Colon (tissue), 2 donors: ENCODE measurements at regions not wholly inside any gene's neighbourhood (a gene's known extent, or its start where the extent isn't known, plus 50 kb on each side); places are given as distances from the start of the nearest gene placed in this dataset.
A peak's percentile ranks its signal among the peaks of the same experiment; 100 is the strongest.
"Not testable (repeated sequence)": the region's sequence is repeated elsewhere in the genome, so short reads cannot be mapped to it uniquely, and the experiment has no call there.

Experiments
- FAIRE-seq: peaks from 2 replicates; lab custom pipeline; 2012; peaks lifted over from hg19 to GRCh38; lab: Jason Lieb, UNC
- donor health status: control.
- donor health status: control.

DNA sequence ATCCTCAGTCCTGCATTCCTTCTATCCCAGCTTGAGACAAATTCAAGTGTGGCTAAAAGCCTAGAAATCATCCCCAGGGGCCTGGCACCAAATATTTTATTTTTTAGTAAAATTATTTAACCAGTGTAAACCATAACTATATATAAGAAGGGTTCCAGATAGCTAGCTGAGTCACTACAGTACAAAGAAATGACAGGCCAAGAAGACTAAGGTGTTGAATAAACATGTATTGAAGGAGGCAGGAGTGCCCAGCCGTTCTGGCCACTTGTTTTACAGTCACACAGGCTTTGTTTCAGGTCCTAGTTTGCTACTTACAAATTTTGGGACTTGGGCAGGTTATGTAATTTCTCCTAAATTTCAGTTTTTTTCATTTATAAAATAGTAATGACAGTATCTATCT, 225.9 kb upstream of the PITX2 start:
- FAIRE-seq: no peak

DNA sequence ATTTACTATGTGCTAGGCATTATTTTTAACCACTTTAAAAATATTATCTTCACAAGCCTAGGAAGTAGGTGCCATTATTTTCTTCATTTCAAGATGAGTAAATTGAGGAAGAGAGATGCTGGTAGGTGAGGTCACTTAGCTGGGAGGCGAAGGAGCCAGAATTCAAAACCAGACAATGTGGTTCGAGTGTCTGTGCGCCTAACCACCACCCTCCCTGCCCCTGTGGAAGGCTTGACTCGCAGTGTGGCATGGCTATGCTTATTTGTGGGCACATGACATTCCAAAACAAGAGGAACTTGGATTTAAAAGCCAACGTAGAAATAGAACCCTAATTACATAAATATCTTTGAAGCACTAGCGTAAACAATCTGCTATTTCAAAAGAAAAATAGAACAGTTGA, 226.6 kb upstream of the PITX2 start:
- no peak for FAIRE-seq

- FAIRE-seq: peak; percentile 64
Measured at GRCh38 chr4:110850461-110851442, 227.9 kb upstream of the PITX2 start.

DNA sequence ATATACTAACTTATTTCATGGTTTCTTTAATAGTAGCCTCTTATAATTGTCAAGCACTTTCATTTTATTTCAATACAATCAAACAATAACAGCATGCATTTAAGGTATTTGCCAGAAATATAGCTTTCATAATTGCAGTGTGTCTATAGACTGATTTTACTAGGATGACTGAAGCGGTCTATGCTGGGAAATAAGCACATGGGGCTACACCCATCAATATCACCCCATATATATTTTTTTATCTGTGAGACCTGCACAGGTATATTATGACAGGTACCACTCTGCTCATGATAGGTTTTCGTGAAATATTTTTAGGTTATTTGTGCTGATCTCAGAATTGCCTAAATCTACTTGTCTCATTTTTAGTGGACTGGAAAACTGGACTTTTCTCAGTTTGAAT, 229.1 kb upstream of the PITX2 start:
- peak; percentile 14 for FAIRE-seq

DNA sequence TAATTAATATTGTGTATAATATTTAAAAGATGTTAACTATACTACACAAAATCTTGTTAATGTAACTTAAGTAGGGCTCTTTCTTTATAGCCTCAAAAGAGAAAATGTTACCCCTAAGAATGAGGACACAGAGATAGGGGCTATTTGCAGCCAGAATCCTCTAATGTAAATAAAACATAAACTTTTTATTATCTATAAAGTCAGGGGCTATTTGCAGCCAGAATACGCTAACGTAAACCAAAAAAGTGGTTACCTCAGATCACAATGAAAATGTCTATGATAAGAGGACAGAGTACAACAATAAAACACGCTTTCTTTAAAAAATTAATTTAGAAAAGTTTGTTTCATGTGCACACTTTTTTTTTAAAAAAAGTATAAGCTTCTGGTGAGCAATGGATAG, 229.9 kb upstream of the PITX2 start:
- no peak for FAIRE-seq

- FAIRE-seq: no peak
Measured at GRCh38 chr4:110853242-110853641, 230.4 kb upstream of the PITX2 start.

- peak; percentile 83 for FAIRE-seq
Measured at GRCh38 chr4:110854021-110854678, 231.3 kb upstream of the PITX2 start.

DNA sequence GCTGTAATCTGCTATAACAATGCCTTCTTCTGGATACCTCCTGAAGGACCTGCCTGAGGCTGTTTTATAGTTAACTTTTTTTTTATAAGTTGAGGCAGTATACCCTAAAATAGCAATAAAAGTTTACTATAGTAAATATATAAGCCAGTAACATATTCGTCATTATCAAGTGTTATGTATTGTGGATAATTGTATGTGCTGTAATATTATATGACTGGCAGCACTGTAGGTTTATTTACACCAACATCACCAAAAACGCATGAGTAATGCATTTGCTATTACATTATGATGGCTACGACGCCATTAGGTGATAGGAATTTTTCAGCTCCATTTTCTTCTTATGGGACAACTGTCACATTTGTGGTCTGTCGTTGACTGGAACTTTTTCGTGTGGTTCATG, 237.2 kb upstream of the PITX2 start:
- FAIRE-seq: no peak

- no peak for FAIRE-seq
Measured at GRCh38 chr4:110860901-110861300, 238.0 kb upstream of the PITX2 start.

DNA sequence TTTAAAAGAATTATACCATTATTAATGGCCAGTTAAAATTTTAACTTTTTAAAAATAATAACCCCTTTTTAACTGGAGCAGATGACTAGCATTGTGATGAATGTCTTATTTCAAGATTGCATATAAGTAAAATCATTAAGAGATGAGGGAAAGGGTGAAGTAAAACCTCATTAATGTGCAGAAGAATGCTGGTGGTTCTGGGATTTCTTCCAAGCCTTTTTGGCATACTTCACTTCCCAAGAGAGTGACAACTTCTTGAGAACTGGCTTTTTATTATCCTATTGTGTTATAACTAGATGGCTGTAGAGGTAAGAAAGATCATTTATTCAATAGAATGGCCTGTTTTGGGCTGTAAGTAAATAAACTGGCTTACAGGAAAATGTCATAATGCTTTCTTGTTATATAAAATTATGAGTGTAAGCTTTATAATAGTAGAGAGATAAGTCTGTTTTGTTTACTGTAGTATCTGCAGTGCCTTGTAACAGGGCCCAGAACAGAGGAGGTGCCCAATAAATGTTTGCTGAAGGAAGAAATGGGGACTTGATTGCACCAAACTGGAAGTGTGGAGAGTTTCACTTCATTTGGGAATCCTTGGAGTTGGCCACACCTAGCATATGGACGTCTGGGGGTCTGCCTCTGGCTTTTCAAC, 242.9 kb upstream of the PITX2 start:
- no peak for FAIRE-seq

DNA sequence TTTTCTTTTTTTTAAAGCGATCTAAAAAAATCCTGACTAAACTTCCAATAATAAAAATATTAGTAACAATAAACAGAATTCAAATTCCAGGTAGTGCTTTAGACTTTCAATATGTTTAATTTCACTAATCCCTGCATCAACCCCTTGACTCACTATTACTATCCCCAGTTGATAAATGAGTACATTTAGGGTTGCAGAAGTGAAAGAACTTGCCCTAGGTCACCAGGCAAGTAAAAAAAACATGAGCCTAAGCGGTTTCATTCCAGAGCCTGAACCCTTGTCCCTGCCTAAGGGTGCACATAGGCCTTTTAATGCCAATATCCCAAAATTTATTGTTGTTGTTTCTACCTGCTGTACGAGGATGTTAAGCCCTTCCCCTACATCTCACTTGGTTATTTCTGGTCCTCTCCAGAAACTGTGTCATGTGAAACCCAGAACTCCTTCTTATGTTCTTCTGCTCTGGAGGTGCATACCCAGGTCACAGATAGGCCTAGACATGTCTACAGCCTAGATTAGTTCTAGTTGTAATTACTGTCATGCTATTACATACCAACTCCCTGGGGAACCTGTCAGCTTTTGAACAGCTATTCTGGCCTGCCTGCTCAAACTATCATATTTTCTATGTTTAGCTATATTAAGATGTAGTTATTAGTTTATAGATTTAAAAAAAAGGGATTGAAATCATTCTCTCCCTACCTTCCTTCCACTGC, 244.5 kb upstream of the PITX2 start:
- no peak for FAIRE-seq

DNA sequence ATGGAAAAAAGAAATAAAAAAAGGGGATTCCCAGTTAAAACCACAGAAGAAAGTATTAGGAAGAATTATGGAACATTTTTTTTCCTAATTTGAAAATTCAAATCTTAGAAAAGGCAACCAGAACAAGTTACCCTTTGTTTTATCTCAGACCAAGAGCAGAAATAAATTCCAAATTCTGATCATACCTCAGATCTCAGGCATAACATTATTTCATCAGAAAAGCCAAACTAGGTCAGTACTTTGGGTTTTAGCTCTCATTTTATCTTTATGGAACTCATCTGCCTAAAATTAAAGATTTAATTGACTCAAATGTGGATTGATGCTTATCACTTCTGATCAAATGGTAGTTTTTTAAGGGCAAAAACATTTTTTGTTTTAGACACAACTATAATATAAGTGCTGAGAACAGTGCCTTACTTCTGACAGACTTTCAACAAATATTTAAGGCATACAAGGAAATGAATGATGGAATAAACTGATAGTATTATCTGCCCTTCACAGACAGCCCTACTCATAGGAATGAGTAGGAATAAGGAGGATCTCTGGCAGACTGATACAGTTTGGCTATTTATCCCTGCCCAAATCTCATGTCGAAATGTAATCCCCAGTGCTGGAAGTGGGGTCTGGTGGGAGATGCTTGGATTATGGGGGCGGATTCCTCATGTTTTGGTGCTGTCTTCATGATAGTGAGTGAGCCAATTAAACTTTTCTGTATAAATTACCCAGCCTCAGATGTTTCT, 245.3 kb upstream of the PITX2 start:
- FAIRE-seq: no peak

GRCh38 chr4:110869114-110869513, 246.2 kb upstream of the PITX2 start:
- FAIRE-seq: no peak

DNA sequence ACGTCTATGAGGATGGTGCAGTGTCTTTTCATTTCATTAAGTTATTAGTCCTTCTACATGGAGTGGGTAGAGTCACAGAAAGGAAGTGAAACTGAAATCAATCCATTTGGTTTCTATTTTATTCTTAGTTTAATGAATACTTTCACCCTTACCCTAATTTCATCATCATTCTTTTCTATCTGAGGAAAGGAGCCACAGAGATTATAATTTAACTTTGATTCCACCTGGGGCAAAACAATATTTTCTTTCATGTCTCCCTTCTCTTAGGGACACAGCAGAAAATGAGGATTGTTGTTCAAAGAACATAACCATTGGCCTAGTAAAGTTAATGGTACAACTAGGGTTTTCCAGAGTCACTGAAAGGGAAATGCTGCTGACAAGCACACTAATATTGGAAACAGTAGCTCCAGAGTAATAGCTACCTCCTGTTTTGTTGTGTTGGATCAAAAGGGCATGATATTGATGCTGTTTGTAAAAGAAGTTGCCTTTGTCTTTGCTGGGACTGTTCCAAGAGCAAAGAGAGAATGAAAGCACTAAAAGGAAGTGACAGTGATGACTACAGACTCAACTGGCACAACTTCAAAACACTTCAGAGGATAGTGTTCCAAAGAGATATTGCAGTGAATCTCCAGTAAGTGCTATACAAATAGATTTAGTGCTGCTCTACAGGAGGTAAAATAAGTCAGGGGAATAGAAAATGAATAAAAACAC, 247.1 kb upstream of the PITX2 start:
- no peak for FAIRE-seq

GRCh38 chr4:110876214-110876613, 253.3 kb upstream of the PITX2 start:
- FAIRE-seq: not testable (repeated sequence)

- FAIRE-seq: no peak
Measured at GRCh38 chr4:110876866-110877265, 254.0 kb upstream of the PITX2 start.

DNA sequence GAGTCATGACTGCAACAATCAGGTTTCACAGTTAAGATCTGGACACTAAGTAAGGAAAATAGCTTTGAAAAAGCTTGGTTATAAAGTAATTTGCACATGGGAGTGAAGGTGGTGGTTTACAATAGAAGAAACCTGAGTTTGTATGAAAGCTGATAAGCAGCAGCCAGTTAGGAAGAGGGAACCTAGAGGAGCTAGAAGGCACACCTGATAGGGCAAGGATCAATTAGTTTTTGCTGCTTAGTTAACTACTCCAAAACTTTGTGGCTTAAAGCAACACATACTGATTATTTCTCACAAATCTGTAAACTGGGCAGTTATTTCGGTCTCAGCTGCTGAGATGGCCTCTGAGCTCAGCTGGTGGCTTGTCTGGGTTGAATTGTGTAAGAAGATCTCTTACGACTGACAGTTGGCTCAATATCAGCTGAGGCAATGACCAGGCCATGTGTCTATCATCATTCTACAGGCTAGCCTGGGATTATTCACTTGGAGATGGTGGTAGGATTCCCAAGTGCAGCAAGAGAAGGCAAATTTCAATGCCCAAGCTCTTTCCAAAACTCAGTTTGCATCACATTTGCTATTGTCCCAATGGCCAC, 255.0 kb upstream of the PITX2 start:
- no peak for FAIRE-seq

- FAIRE-seq: no peak
Measured at GRCh38 chr4:110878413-110878812, 255.5 kb upstream of the PITX2 start.

GRCh38 chr4:110878956-110879355, 256.1 kb upstream of the PITX2 start:
- FAIRE-seq: no peak

DNA sequence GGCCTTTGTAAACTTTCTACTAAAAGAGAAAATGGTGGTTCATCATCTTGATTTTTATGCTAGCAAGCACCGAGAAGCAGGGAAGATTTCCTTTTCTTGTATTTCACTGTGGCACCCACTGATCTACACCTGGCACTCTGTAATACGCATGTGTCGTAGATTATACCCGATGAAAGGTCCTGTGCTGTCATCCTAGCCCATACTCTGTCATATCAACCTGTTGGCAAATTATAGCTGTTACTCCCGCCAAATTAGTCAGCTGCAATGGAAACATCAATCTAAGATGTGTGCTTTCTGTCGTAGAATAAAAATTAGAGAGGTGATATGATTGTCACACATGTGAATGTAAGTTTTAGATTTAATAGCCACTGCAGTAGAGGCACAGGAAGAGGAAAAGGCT, 263.4 kb upstream of the PITX2 start:
- no peak for FAIRE-seq

GRCh38 chr4:110886856-110887255, 264.0 kb upstream of the PITX2 start:
- no peak for FAIRE-seq
